IPS-18c (cell line): ENCODE measurements at regions not wholly inside any gene's neighbourhood (a gene's known extent, or its start where the extent isn't known, plus 50 kb on each side); places are given as distances from the start of the nearest gene placed in this dataset.
"Not testable (repeated sequence)": the region's sequence is repeated elsewhere in the genome, so short reads cannot be mapped to it uniquely, and the experiment has no call there.

Experiments
- H3K4me3 ChIP-seq: 2 replicates; pipeline ENCODE4 v1.7.0; 2013; ENCODE audit warnings: low read depth, mild to moderate bottlenecking, low read length, moderate library complexity; ENCODE audit not compliant: insufficient read depth
- H3K9me3 ChIP-seq: one replicate; pipeline ENCODE4 v1.6.1; 2013; ENCODE audit warnings: mild to moderate bottlenecking, low read length, moderate library complexity; ENCODE audit not compliant: control insufficient read depth, insufficient read depth

DNA sequence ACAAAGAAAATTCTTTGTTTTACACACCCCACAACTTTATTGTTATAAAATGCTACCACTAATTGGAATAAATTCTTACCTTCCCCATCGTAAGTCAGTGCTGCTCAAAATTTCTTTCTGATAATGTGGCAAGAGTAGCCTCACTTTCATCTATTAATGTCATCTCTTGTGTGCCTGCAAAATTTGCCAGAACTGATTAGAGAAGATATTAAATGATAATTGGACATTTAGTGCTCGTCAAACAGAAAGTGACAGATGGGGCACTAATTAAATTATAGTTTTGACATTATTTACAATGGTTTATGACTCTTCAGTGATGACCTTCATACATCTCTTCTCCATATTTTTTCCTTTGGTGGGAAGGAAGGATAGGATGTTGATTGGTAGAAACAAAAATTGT lies 690.9 kb downstream of the NXPH1 start:
- Histone ChIP-seq H3K9me3 (no peaks in the 10 kb centered on the region), H3K4me3 (no peak overlapping the region)

DNA sequence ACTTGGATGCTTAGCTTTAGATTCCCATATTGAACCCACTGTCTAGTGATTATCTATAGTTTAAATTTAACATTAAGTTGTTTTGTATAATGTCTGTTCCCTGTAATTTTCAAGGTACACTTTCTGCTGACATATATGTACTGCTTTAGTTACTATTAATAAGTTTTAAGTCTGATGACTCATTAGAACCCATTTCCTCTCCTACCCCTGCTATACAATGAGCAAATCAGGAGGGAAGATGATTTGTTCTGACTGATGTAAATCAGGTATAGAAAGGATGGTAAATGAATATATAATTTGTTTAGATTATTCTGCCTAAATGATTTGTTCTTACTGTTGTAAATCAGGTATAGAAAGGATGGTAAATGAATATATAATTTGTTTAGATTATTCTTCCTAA lies 691.8 kb downstream of the NXPH1 start:
- Histone ChIP-seq H3K4me3 (no peak overlapping the region), H3K9me3 (no peaks in the 10 kb centered on the region)

DNA sequence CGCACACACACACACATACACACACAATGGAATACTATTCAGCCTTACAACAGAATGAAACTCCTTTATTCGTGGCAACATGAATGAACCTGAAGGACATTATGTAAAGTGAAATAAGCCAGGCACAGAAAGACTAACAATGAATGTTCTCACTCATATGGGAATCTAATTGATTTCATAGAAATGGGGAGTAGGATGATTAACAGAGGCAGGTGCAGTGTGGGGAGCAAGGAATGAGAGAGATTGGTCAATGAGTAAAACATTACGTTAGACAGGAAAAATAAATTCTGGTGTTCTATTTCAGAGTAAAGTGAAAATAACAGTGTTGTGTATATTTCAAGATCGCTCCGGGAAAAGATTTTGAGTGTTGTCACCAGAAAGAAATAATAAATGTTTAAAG lies 694.5 kb downstream of the NXPH1 start:
- no peaks in the 10 kb centered on the region for H3K9me3 ChIP-seq
- no peak overlapping the region for H3K4me3 ChIP-seq

DNA sequence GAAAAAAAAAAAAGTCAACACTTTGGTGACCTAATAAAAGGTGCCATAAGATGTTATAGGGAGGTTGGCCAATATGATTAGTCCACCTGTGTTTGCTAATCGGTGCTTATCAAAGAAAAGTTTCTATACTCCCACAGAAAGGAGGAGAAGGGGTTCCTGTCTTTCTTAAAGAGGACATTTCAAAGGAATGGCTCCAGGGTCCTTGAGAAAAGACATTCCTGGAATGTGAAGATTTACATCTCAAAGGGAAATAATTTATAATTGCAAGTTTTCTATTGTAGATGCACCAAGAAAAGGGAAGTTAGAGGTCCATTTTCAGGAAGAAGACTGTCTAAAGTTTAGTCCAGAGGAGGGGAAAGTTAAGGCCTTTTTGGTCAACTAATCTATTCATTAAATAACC lies 715.3 kb downstream of the NXPH1 start:
- Histone ChIP-seq H3K9me3 (no peaks in the 10 kb centered on the region), H3K4me3 (no peak overlapping the region)

DNA sequence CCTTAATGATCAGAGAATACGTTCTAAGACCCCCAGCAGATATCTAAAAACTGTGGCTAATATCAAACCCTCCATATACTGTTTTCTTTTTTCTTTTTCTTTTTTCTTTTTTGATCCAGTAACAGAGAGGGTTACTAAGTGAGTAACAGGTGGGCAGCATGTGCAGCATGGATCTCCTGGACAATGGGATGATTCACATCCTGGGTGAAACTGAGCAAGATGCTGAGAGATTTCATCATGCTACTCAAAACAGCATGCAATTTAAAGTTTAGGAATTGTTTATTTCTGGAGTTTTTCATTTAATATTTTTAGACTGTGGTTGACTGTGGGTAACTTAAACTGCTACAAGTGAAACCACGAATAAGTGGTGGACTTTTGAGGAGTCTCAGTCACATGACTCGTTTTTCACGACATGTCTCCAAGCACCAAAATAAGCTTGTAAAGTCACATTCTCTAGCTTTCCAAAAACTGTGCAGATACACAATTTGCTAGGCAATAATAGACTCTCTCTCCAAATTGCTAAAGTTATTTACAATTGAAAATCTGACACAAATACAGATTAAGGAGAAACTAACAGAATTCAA lies 716.2 kb downstream of the NXPH1 start:
- no peaks in the 10 kb centered on the region for H3K9me3 ChIP-seq
- H3K4me3 ChIP-seq, result no peak overlapping the region

DNA sequence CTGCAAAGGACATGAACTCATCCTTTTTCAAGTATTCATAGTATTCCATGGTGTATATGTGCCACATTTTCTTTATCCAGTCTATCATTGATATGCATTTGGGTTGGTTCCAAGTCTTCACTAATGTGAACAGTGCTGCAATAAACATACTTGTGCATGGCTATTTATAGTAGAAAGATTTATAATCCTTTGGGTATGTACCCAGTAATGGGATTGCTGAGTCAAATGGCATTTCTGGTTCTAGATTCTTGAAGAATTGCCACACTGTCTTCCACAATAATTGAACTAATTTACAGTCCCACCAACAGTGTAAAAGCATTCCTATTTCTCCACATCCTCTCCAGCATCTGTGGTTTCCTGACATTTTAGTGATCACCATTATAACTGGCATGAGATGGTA lies 730.3 kb downstream of the NXPH1 start:
- H3K4me3 ChIP-seq, H3K9me3 ChIP-seq: not testable (repeated sequence)

DNA sequence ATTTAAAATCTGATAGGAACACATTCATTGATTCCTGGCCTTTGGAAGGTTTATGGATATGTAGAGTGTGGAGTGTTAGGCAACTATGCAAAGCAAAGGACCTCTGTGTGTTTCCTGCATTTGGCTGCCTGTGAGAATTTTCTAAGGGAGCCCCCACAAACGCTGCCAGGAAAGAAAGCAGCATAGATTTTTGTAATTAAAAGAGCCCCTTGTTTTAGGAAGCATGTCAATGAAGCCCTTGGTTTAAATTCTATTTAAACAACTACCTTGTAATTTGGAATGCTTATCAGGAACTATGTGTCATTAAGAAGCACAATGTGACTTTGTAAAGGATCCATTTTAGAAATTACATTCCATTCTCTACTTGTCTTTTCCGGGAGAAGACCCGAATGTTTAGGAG lies 742.5 kb downstream of the NXPH1 start:
- Histone ChIP-seq H3K9me3 (no peaks in the 10 kb centered on the region), H3K4me3 (no peak overlapping the region)

DNA sequence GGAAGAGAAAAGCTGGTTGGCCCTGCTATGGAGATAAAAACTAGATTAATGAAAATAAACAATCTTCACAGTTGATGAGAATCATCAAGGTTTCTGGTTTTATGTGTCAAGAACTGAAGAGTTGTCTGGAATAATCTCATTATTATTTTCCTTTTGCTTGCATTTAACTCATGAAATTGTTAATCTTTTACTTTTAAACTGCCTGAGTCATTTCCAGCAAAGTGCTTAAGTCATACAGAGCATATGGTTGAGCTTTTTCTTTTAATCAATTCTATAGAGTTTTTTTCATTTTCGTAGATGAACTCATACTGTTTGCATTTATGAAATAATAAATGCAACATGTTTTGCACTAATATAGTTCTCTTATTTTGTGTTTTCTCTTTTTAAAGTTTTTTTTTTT lies 747.9 kb downstream of the NXPH1 start:
- Histone ChIP-seq H3K4me3 (no peak overlapping the region), H3K9me3 (no peaks in the 10 kb centered on the region)

DNA sequence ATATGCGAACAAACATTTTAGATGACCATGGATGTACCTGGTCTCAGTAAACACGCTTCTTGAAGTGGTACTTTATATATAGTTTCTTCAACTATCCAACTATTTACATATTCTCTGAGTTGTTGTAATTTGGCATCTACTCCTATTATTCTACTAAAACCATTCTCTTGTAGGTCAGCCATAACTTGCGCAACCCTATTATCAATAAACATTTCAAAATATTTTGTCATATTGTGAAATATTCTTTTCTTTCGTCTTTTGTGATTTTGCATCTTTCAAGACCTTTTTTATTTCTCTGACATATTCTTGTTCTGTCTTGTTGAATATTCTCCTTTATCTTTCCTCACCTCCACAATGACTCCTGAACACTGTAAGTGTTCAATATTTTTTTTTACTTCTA lies 753.3 kb downstream of the NXPH1 start:
- Histone ChIP-seq H3K9me3 (no peaks in the 10 kb centered on the region), H3K4me3 (no peak overlapping the region)

DNA sequence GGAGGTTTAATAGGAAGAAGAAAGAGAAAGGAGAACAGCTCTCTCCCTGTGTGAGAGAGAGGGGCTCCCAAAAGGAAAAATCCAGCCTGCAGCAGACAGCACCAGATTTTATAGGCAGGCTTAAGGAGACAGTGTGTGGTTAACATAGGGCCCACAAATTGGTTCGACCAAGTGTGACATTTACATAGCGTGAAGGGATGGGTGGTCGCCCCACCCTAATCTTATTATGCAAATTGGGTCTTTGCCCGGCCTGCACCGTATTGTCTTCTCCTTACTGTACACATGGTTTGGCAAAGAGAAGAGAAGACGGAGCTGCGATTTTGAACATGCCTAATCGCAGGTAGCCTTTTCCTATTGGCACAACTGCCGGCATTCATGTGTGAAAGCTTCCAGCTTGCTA lies 756.3 kb downstream of the NXPH1 start:
- Histone ChIP-seq H3K4me3 (no peak overlapping the region), H3K9me3 (no peaks in the 10 kb centered on the region)

DNA sequence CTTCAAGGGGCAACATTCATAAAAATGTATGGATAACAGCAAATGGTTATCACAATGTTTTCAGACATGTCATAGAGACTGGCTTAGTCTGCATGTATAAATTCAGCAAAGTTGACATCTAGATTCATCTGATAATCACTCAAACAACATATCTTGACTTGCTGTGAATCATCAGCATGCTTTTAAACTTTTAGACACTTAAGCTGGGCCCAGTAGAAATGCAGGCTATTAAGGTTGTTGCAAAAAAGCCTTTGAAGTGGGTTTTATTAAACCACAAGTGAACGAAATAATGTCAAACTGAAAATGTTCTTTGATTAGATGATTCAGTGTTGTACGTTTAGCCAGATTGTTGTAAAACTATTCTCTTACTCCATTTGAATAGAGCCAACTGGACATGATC lies 759.6 kb downstream of the NXPH1 start:
- H3K4me3 ChIP-seq, result no peak overlapping the region
- no peaks in the 10 kb centered on the region for H3K9me3 ChIP-seq

DNA sequence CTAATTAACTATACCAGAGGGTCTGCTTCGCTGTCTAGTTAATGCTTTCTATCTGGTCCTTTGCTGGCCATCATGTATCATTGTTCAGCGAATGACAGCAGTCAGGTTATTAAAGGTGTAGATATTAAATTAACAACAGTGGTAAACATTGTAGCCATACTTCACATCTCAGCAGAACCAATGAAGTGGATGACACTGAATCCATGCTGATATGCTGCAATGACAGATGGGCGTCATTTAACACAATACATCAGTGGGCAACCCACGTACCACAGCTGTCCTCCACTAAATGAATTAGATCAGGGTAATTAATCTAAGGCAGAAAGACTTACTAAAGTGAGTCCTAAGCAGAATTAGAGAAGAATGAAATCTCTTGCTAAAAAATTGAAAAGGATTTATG lies 767.2 kb downstream of the NXPH1 start:
- H3K9me3 ChIP-seq, result no peaks in the 10 kb centered on the region
- H3K4me3 ChIP-seq, result no peak overlapping the region

DNA sequence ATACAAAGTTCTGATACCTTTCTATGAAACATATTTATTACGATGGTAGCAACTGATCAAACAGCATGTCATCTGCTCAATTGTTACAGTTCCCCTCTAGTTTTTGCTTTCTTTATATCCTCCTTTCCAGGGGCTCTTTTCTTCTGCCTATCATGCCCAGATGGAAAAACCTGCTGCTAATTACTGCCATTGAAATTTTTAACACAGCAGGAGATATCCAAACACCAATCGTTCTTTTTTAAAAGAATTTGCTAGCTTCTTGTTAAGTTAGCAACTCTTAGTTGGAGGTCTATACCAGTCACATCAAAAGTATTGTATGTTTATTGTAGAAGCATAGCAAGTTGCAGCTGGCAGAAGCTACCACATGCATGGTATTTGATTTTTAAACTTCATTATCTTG lies 768.5 kb downstream of the NXPH1 start:
- Histone ChIP-seq H3K9me3 (no peaks in the 10 kb centered on the region), H3K4me3 (no peak overlapping the region)

DNA sequence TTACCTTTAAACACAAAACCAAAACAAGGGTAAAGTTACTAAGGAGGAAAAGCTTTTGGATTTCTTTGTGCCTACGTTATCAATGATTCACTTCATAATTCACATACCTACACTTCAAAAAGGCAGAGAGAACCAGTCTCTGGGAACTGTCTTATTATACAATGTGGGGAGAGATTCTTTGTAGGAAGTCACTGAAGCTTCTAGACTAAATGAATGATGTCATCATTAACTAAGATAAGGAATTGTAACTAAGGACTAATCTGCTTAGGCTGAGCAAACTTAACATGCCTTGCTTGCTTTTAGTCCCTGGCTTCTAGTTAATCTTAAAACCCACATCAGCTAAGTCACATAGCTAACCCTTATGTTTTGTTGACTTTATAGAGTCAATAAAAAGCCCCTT lies 771.2 kb downstream of the NXPH1 start:
- Histone ChIP-seq H3K9me3 (no peaks in the 10 kb centered on the region), H3K4me3 (no peak overlapping the region)

DNA sequence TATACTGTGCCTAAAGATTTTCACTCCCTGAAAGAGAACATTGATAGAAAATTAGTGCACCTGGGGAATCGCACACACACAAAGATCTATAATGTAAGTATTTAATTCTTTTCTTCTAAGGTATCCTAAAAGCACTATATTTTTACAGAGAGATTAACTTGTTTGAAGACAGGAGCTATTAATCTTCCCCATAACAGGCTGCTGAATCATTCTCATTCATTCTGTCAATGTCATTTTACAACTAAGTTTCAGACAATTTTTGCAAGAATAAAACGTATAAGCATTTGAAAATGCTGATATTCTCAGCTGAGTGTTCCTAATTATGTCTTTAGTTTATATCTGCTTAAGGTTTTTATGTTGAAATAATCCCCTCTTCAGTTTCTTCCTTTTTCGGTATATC lies 776.7 kb downstream of the NXPH1 start:
- Histone ChIP-seq H3K9me3 (no peaks in the 10 kb centered on the region), H3K4me3 (no peak overlapping the region)

DNA sequence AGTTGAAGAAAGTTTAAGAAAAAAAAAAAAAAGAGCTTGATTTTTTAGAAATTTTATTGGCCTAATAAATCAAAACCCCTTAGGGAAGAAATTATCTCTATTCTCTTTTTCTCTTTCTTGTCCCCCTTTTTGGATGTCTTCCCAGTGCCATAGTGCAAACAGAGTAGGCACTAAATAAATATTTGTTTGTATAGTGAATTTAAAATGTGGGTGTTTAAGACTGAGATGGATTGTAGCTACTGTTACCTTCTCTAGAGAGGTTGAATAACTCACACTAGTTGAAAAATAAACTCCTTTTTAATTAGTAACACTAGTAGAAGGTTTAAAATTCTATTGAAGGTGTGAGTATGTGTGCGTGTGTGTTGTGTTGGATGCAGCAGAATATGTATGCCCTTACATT lies 783.8 kb downstream of the NXPH1 start:
- H3K4me3 ChIP-seq, result no peak overlapping the region

DNA sequence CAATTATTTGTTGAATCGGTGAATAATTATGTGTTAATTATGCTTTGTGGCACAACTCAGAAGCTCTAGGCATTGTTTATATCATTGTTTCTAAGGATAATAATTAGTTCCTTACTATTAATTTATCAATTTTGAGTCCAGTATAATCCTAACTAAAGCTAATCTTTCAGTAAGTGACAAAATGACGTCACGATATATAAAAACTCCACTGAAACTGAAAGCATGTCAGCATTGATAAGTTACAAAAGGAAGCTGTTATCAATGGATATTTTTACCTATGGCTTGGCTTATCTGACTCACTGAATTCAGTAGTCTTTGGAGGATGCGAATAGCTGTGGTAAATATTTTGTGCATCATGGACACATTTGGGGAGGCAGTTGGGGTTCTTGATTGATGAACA lies 793.1 kb downstream of the NXPH1 start:
- no peak overlapping the region for H3K4me3 ChIP-seq
- H3K9me3 ChIP-seq, result no peaks in the 10 kb centered on the region

More for the DNA sequence above, 783.8 kb downstream of the NXPH1 start:
- no peaks in the 10 kb centered on the region for H3K9me3 ChIP-seq

DNA sequence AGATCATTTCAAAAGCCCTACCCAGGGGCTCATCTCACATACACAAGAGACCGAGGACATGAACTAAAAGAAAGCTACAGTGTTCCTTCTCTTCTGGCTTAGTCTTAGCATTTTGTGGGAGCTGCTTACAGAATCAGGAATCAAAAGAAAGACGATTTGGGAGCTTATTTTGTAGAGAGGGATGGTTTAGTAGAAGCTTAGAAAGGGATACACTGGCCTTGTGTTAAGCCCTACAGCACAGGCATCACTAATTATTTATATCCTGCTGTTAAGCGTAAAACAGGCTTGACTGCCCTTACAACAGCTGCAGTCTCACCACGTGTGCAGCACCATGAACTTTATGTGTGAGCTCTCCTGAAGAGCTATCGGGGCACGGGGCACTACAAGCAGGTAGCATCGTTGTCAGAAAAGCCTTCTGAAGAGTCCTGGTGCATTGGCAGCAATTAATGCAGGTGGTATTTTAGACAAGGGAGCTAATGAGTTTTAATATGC lies 798.3 kb downstream of the NXPH1 start:
- no peaks in the 10 kb centered on the region for H3K9me3 ChIP-seq

DNA sequence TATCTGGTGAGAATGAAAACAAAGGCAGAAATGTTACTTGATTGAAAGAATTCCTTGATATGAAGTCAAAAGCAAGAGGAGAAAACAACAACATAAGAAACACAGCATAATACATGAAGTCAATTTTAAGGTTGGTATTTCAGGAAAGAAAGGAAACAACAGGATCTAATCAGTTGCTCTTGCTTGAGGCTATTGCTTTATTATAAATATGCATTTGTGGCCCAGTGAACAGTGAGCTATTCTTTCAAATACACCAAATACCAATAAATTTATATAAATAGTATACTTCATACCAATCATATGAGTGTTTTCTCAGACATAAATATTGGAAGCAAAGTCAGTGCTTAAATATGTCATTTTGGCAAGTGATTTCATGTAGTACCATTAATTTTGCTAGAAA lies 806.6 kb downstream of the NXPH1 start:
- Histone ChIP-seq H3K9me3 (no peaks in the 10 kb centered on the region), H3K4me3 (no peak overlapping the region)

More for the DNA sequence above, 798.3 kb downstream of the NXPH1 start:
- H3K4me3 ChIP-seq, result no peak overlapping the region
